ENCODE measurements at regions not wholly inside any gene's neighbourhood (a gene's known extent, or its start where the extent isn't known, plus 50 kb on each side); places are given as distances from the start of the nearest gene placed in this dataset.

GRCh38 chr20:50242548-50242862 lies 51.9 kb downstream of the CEBPB start:
- DNase-seq, result no peak

- no peak for DNase-seq
Measured at GRCh38 chr20:50242863-50243609, 52.4 kb downstream of the CEBPB start.

- DNase-seq, result no peak
Measured at GRCh38 chr20:50243610-50244351, 53.2 kb downstream of the CEBPB start.

- no peak for DNase-seq
Measured at GRCh38 chr20:50244352-50245149, 53.9 kb downstream of the CEBPB start.

GRCh38 chr20:50245498-50246366 lies 55.1 kb downstream of the CEBPB start:
- peak; percentile 57 for DNase-seq

- DNase-seq, result no peak
Measured at GRCh38 chr20:50246367-50247195, 56.0 kb downstream of the CEBPB start.

GRCh38 chr20:50247196-50248094 lies 56.8 kb downstream of the CEBPB start:
- no peak for DNase-seq

- no peak for DNase-seq
Measured at GRCh38 chr20:50248104-50248641, 57.5 kb downstream of the CEBPB start.

- DNase-seq, result no peak
Measured at GRCh38 chr20:50249447-50250388, 59.1 kb downstream of the CEBPB start.

GRCh38 chr20:50250679-50251382 lies 60.2 kb downstream of the CEBPB start:
- DNase-seq, result no peak

GRCh38 chr20:50251383-50251748 lies 60.7 kb downstream of the CEBPB start:
- no peak for DNase-seq

- DNase-seq, result peak; percentile 76
Measured at GRCh38 chr20:50251992-50252511, 61.4 kb downstream of the CEBPB start.

GRCh38 chr20:50252701-50253100 lies 62.1 kb downstream of the CEBPB start:
- no peak for DNase-seq

- DNase-seq, result no peak
Measured at GRCh38 chr20:50253101-50253500, 62.5 kb downstream of the CEBPB start.

GRCh38 chr20:50254466-50255079 lies 63.9 kb downstream of the CEBPB start:
- no peak for DNase-seq

- DNase-seq, result peak; percentile 37
Measured at GRCh38 chr20:50256577-50256976, 65.9 kb downstream of the CEBPB start.

- DNase-seq, result no peak
Measured at GRCh38 chr20:50257860-50258259, 67.2 kb downstream of the CEBPB start.
